ENCODE measurements at regions not wholly inside any gene's neighbourhood (a gene's known extent, or its start where the extent isn't known, plus 50 kb on each side); places are given as distances from the start of the nearest gene placed in this dataset.

GRCh38 chr7:46949270-46949931 is 632.5 kb downstream of the TNS3 start:
- intact Hi-C loops (cut with micrococcal nuclease), result no loop called here

DNA sequence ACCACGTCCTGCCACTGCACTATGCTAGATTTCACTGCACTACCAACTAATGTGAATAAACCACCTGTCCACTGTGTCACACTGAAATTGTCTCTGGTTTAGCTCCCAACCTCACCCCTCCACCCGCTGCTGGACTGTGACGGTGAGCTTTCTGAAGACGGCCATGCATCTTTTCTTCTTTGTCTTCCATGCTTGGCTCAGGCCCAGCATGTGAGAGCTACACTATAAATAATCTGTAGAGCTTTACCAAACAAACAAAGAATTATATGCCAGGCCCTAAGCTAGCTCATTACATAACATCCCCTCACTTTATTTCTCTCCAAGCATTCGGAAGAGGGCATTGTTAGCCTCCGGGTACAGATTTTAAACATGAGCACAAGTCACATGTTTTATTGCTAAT is 633.2 kb downstream of the TNS3 start:
- 89% methylated on average over 6 of the region's 6 CpGs for WGBS (ENCODE audit: insufficient coverage)
- H3K27me3 Mint-ChIP-seq (ENCODE audit: low read depth in 2 of 2), result no peaks in the 10 kb centered on the region
- H3K9me3 Mint-ChIP-seq, result peaks cover 3 to 10% of the 10 kb centered on the region in 2 donors
- Histone ChIP-seq H3K4me1 (ENCODE audit: control insufficient read depth, insufficient read depth, low read length) (no peaks in the 10 kb centered on the region), H3K9me3 (ENCODE audit: control insufficient read depth, insufficient read depth, low read length) (no peaks in the 10 kb centered on the region), H3K36me3 (ENCODE audit: control insufficient read depth, insufficient read depth, low read length) (no peaks in the 10 kb centered on the region), H3K4me3 (ENCODE audit: low read length) (no peak overlapping the region), H3K27ac (ENCODE audit: low read length) (no peak overlapping the region), H3K27me3 (ENCODE audit: control insufficient read depth, insufficient read depth, low read length) (no peaks in the 10 kb centered on the region)
- H3K27ac Mint-ChIP-seq, result no peak overlapping the region
- H3K4me1 Mint-ChIP-seq, result no peaks in the 10 kb centered on the region
- no peak for ATAC-seq
- no peaks in the 10 kb centered on the region for H3K36me3 Mint-ChIP-seq
- TF ChIP-seq CTCF (IDR thresholded peaks at IDR 0.05), result no peak
- intact Hi-C loops (cut with micrococcal nuclease), result no loop called here
- no peak overlapping the region for H3K4me3 Mint-ChIP-seq
- DNase-seq, result no peak

More at GRCh38 chr7:46949270-46949931, 632.5 kb downstream of the TNS3 start:
- no peak overlapping the region for H3K27ac ChIP-seq (ENCODE audit: low read length)
- no peak overlapping the region for H3K4me3 Mint-ChIP-seq
- ATAC-seq, result no peak
- H3K27me3 Mint-ChIP-seq (ENCODE audit: low read depth in 2 of 2), result no peaks in the 10 kb centered on the region
- no peaks in the 10 kb centered on the region for H3K4me1 Mint-ChIP-seq
- H3K36me3 Mint-ChIP-seq, result no peaks in the 10 kb centered on the region
- 81% methylated on average over 4 of the region's 4 CpGs for WGBS (ENCODE audit: insufficient coverage)
- no peaks in the 10 kb centered on the region for H3K27me3 ChIP-seq (ENCODE audit: control insufficient read depth, insufficient read depth, low read length)
- DNase-seq, result no peak
- no peaks in the 10 kb centered on the region for H3K9me3 ChIP-seq (ENCODE audit: control insufficient read depth, insufficient read depth, low read length)
- H3K9me3 Mint-ChIP-seq, result peaks cover 3 to 10% of the 10 kb centered on the region in 2 donors
- no peak overlapping the region for H3K27ac Mint-ChIP-seq
- no peaks in the 10 kb centered on the region for H3K4me1 ChIP-seq (ENCODE audit: control insufficient read depth, insufficient read depth, low read length)
- H3K4me3 ChIP-seq (ENCODE audit: low read length), result no peak overlapping the region
- no peaks in the 10 kb centered on the region for H3K36me3 ChIP-seq (ENCODE audit: control insufficient read depth, insufficient read depth, low read length)
- no peak for TF ChIP-seq CTCF (IDR thresholded peaks at IDR 0.05)

- no peak overlapping the region for H3K27ac ChIP-seq (ENCODE audit: low read length)
- Mint-ChIP-seq H3K27ac (no peak overlapping the region), H3K4me3 (no peak overlapping the region), H3K9me3 (peaks cover 3 to 4% of the 10 kb centered on the region in 2 donors), H3K27me3 (ENCODE audit: low read depth in 2 of 2) (no peaks in the 10 kb centered on the region), H3K36me3 (no peaks in the 10 kb centered on the region), H3K4me1 (no peaks in the 10 kb centered on the region)
- no peaks in the 10 kb centered on the region for H3K36me3 ChIP-seq (ENCODE audit: control insufficient read depth, insufficient read depth, low read length)
- H3K27me3 ChIP-seq (ENCODE audit: control insufficient read depth, insufficient read depth, low read length), result no peaks in the 10 kb centered on the region
- no peaks in the 10 kb centered on the region for H3K9me3 ChIP-seq (ENCODE audit: control insufficient read depth, insufficient read depth, low read length)
- no peaks in the 10 kb centered on the region for H3K4me1 ChIP-seq (ENCODE audit: control insufficient read depth, insufficient read depth, low read length)
- no peak for TF ChIP-seq CTCF (IDR thresholded peaks at IDR 0.05)
- ATAC-seq (no peak), DNase-seq (no peak)
- no peak overlapping the region for H3K4me3 ChIP-seq (ENCODE audit: low read length)
- intact Hi-C loops (cut with micrococcal nuclease), result no loop called here
Measured at GRCh38 chr7:46945328-46945727, 636.6 kb downstream of the TNS3 start.

DNA sequence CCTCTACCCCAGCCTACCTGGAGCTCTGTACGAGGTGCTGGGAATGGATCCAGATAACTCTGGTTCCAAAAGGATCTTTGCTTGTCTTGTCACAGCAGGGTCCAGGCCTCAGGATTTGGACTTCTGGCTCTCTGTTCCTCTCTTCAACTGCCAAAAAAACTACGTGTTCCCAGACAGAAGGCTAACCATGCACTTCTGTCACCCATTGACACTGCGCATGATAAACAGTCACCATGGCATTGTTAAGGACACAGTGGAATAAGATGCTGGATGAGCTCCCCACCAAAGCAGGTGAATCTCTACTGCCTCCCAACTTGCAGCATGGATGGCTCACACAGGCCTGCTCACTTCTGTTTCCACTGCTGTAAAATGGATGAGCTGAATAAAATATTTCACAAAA is 637.9 kb downstream of the TNS3 start:
- no peaks in the 10 kb centered on the region for H3K27me3 Mint-ChIP-seq (ENCODE audit: low read depth in 2 of 2)
- Histone ChIP-seq H3K36me3 (ENCODE audit: control insufficient read depth, insufficient read depth, low read length) (no peaks in the 10 kb centered on the region), H3K27ac (ENCODE audit: low read length) (no peak overlapping the region), H3K9me3 (ENCODE audit: control insufficient read depth, insufficient read depth, low read length) (no peaks in the 10 kb centered on the region), H3K4me3 (ENCODE audit: low read length) (no peak overlapping the region), H3K4me1 (ENCODE audit: control insufficient read depth, insufficient read depth, low read length) (no peaks in the 10 kb centered on the region), H3K27me3 (ENCODE audit: control insufficient read depth, insufficient read depth, low read length) (no peaks in the 10 kb centered on the region)
- TF ChIP-seq CTCF (IDR thresholded peaks at IDR 0.05), result no peak
- no peak for DNase-seq
- no peaks in the 10 kb centered on the region for H3K4me1 Mint-ChIP-seq
- WGBS (ENCODE audit: insufficient coverage), result 83% methylated on average over 3 of the region's 3 CpGs
- no peaks in the 10 kb centered on the region for H3K36me3 Mint-ChIP-seq
- no peak for ATAC-seq
- no peak overlapping the region for H3K27ac Mint-ChIP-seq
- no peak overlapping the region for H3K4me3 Mint-ChIP-seq
- intact Hi-C loops (cut with micrococcal nuclease), result no loop called here
- peaks cover 2 to 3% of the 10 kb centered on the region in 2 donors for H3K9me3 Mint-ChIP-seq

All from natural killer cell (primary cell).